Stimulated activated CD8-positive, alpha-beta memory T cell treated with anti-CD3 and anti-CD28 coated beads, Interleukin-7, amount 100 ng/mL, for 1 hour (primary cell): ENCODE measurements at regions not wholly inside any gene's neighbourhood (a gene's known extent, or its start where the extent isn't known, plus 50 kb on each side); places are given as distances from the start of the nearest gene placed in this dataset.
"Not testable (repeated sequence)": the region's sequence is repeated elsewhere in the genome, so short reads cannot be mapped to it uniquely, and the experiment has no call there.

Experiments
- DNase-seq, 2 donors: peaks; one replicate each; pipeline ENCODE4 v3.0.0-alpha.2; 2020; ENCODE audit warnings: low read depth in 2 of 2

DNA sequence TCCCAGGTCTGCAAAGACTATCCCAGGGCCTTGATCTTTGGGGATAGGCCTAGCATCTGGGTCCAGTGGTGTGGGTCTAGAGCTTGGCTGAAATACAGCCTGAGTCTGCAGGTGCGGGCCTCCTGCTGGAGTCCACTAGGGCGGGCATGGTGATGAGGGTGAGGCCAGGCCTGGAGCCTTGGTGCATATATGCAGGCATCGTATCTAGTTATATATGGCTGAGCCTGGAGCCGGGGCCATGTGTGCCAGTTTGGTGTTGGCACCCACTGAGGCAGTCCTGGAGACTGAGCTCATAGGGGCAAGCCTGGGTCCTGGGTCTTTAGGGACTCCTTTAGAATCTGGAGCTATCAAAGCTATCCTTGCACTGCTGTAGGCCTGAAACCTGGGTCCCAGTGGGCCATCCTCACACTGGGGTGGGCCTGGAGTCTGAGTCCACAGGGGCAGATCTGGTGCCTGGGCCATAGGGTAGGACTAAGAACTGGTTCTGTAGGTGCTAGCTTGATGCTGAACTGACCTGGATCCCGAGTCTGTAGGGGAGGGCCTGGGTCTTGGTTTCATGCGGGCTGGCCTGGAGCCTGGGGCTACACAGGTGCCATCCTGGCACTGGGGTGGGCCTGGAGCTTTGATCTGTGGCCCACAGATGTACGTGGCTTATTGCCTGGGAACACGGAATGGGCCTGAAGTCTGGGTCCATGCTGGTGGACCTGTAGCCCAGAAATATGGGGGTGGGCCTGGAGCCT, 346.5 kb upstream of the MEF2C start:
- DNase-seq = no peak

DNA sequence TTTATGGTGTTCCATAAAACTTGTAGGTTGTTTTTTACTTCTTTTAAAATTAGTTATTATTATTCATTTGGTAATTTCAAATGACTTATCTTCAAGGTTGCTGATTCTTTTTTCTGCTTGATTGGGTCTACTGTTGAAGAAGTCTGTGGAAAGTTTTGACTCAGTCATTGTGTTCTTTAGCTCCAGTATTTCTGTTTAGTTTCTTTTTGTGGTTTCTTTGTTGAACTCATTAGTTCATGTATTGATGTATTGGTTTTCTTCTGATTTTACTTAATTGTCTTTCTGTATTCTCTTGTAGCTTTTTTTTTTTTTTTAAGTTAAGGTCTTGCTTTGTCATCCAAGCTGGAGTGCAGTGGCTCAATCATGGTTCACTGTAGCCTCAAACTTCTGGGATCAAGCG, 345.4 kb upstream of the MEF2C start:
- DNase-seq = no peak

DNA sequence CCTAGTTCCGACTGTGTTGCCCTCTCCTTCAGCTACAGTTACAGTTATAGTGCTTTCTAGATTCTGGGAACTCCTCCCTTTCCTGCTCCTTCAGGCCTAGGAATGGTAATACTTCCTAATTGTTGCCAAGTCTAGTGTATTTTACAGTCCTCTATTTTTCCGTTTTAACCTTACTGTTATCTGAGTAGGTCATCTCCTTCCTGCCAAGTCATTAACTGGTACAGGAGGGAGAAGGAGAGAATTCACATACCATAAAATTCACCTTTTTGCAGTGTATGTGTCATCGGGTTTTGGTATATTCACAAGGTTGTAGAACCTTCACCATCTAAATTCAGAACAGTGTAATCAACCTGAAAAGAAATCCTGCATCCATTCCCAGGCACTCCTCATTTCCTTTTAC, 335.4 kb upstream of the MEF2C start:
- no peak for DNase-seq

DNA sequence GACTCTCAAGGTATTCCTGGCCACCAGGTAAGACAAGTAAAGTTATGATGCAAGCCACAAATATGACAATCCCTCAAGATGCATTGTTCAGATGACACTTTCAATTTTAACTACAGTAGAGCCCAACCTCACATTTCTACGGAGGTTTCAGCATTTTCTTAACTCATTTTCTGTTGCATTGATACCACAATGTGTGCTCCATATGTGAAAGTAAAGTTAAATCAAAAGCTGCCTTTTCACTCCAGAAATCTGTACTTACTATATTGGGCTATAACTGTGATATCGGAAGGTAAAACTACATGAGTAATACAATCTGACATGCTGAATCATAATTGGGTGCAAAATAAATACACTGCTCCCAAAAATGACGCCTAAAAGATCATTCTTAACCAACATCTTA, 333.6 kb upstream of the MEF2C start:
- no peak for DNase-seq

DNA sequence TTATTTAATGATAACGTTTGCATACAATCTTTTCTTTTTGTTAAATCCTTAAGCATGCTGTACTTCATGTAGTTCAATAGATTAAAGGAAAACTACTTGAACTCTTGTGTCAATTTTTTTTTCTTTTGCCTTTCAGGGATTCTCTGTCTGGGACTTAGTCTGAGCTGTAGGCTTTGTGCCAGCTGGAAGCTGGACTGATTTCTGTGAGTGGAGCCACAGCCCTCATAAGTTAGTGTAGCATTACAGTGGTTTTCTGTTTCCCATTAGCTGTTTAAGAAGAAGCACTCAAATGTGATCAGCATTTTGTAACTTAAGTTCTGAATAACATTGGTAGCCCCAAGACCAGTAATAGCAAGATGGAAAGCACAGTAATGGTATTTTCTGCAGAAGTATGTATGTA, 330.6 kb upstream of the MEF2C start:
- no peak for DNase-seq

DNA sequence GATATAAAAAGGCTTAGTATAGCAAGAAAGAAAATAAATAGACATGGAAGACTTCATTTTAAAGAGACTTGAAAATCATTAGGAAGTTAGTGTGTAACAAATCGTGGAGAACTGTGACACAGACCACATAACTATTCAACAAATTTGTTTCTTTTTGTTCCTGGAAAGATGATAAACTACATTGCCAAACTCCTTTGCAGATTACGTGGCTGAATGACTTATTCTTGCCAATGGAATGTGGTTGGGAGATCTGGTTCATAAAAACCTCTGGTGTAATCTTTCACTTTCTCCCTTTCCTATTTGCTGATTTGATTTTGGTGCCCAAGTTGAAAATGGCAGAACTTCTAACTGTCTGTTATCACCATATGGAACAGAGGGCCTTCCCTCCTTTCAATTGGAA, 328.9 kb upstream of the MEF2C start:
- DNase-seq = no peak

DNA sequence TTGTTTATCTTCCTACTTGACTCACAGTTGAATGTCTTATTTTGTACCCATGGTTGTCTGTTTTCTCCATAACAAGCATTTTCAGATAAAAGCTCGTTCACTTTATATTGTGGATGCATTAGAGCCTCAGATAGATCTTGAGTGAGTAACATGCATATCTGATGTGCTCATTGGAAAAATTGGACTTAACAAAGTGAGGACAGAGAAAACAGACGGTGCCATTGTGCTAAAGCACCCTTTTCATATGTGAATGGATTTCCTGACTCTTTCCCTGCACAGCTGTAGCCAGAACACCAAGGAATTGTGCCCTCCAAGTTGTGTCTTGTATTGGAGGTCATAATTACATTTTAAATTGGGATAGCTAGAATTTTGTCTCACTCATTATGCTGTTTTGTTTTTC, 325.8 kb upstream of the MEF2C start:
- DNase-seq = no peak

DNA sequence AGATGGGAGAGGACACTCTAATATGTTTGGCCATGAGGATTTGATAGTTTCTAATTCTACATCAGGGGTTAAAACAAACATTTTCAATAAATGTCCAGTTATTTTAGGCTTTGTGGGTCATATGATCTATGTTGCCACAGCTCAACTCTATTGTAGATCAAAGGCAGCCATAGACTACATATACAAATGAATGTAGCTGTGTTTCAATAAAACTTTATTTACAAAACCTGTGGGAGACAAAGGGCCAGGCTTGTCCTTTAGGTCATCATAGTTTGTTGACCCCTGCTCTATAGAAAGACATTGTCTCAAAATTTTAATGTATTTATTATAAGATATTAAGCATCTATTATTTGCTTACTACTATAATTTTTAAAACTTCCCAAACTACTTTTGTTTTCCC, 325.4 kb upstream of the MEF2C start:
- no peak for DNase-seq

DNA sequence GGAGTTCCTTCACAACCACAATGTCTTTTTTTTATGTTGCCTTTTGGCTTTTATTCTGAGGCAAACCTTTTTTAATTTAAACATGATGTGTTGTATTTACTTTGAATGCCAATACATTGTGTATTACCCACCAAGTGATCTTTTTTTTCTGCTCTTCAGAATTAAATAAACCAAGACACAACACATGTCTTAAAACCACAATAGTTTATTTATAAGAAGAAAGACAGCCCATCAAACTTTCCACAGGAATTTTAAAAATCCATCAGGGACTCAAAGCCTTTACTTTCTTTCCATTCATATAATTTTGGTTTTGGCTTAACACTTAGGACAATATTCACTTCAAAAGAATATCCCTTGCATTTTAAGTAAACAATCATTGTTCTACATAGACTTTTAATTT, 321.8 kb upstream of the MEF2C start:
- DNase-seq = no peak

DNA sequence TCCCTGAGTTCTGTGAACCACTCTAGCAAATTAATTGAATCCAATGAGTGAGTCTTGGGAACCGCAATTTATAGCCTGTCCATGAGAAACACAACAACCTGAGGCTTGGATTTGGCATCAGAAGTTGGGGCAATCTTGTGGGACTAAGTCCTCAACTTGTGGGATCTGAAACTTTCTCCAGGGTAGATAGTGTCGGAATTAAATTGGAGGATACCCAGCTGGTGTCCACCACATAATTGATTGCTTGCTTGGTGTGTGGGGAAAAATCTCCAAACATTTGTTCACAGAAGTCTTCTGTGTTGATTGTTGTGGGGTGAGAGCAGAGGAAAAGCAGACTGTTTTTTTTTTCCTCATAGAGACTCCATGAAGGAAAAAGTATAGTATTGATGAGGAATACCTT, 320.6 kb upstream of the MEF2C start:
- DNase-seq = no peak

DNA sequence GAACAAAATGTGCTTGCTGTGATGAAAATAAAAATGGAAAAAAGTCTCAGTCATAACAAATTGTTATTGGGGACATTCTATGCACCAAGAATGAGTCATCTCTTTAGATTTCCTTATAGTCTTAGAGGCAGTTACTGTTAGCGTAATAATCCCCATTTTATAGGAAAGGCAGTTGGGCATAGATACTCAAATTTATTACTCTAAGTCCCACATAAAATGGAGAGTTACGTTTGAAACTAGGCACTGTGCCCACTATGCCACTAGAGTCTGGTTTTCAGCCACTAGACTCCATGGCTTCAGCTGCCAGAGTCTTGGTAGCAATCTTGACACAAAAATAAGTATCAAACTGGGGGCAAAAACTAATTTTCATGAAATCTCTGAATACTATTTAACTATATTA, 317.9 kb upstream of the MEF2C start:
- DNase-seq = no peak

DNA sequence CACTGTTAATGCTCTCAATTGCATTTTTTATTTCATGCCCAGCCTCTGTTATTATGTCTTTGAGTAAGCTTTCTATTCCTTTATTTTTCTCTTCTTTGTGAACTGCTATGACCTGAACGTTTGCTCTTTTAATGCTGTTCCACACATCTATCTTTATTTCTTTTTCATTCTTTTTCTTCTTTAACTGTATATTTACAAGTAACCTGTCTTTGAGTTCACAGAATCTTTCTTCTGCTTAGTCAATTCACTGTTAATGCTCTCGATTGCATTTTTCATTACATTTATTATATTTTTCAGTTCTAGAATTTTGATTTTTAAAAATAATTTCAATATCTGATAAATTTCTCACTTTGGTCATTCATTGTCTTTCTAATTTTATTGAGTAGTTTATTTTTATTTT, 316.3 kb upstream of the MEF2C start:
- no peak for DNase-seq

DNA sequence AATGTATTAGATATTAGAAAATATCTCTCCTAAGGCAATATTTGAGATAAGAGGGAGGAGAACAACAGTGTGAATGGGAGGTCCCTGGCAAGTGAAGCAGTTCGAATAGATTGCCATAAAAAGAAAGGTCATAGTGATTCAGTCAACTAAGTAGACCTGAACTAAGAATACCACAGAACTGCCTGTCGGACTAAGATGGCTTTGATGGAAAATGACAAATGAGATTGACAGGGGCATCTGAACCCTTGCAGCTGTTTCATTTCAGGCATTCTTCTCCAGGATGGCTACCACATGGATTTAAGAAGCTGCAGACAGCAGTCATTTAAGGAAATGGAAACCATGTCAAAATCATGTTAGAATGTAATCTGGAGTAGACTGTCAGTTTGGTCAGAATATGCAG, 308.4 kb upstream of the MEF2C start:
- no peak for DNase-seq

DNA sequence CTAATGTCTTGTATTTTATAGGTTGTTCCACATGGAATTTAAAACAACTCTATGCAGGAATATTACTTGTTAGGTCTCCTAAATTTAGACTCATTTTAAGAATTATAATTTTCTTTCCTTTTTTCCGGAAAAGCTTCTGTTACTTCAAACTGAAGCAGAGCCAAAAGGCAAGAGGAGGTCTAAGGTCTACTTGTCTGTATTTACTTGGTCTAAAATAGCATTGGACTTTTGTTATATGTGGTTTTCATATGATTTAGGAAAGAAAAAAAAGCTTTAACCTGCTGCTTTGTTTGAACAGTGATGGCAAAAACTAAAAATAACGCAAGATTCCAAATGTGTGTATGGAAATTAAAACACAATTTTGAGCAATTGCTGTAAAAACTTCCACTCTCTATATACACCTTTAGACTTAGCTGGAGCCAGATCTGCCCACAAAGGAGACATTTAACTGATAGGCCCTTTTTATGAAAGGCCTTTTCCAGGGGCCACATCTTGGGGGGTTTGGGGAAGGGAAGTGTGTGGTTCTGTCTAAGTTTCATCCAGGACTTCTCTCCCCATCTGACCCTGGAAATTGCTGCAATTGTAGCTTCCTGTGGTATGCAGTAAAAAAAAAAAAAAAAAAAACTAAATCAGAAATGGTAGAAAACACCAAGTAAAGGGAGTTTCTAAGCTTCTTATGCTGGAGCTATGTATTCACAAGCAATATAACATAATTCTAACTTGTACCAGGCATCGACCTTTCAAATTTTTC, 307.7 kb upstream of the MEF2C start:
- no peak for DNase-seq

DNA sequence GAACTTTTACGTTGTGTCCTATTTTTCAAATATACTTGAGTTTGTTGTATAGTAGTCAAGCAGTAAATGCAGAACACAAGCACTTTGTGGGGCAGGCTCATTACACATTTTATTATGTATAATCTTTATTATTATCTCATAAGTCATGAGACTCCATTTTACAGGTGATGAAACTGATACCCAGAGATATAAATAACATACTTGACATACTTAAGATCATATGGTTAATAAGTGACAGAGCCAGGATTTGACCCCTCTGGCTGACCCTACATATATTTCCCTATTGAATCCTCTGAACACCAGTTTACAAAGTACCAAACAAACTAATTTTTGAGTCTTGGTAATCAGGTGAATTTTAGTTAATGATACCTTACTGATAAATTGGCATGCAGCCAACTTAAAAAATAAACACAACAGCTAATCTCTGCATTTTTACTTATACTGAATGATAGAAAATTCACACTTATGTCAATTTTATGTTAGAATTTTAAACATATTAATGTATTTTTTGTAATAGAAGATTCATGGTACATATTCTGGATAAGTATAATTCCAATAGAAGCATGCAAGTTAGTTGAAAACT, 305.0 kb upstream of the MEF2C start:
- DNase-seq = no peak

DNA sequence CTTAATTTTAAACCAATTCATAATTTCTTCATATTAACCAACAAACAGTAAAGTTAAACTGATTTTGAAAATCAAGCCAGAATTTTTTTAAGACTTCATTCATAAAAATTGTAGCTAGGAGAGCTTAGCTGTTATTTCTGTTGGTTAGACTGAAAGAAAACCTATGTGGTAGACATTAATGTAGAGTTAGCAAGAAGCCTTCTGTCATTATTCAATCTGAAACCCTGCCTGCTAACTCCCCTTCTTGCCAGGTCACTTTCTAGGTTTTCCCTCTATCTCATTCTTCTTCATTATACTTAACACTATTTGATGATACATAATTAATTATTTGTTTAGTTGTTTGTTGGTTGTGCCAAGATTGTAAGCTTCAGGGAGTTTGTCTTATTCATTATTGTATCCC, 304.3 kb upstream of the MEF2C start:
- no peak for DNase-seq

DNA sequence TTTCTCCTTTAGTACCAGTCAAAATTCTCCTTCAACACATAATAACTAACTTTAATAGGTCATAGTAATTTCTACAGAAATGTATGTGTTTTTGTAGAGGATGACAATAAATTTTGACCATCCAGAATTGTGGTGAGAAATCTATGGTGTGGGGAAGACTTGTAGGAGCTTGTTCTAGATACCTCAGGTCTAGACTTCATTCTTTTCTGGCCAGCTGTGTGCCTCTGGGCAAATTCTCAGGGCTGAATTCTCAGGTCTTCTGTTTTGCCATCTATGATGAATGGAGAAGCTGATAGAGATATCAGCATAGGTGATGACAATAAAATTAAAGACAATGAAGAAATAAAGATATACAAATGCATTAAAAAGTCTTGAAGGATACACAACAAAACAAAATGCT, 298.6 kb upstream of the MEF2C start:
- DNase-seq = no peak

DNA sequence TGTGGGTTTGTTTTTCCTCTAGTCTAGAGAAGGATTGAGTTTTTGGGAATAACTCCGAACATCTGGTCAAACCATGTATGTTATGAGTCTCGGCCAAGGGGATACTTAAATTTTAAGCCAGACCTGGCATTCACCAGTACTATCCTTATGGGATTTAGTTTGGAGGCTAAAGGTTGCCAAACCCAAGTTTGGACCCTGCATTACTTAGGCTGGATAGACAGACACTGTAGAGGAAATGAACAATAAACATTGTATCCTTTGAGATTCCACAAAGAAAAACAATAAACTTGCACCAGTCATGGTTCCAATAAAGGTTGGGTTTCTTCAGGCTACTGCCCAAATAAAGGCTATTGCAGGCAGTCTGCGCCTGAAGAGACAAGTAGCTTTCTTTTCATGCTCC, 296.7 kb upstream of the MEF2C start:
- DNase-seq = no peak

DNA sequence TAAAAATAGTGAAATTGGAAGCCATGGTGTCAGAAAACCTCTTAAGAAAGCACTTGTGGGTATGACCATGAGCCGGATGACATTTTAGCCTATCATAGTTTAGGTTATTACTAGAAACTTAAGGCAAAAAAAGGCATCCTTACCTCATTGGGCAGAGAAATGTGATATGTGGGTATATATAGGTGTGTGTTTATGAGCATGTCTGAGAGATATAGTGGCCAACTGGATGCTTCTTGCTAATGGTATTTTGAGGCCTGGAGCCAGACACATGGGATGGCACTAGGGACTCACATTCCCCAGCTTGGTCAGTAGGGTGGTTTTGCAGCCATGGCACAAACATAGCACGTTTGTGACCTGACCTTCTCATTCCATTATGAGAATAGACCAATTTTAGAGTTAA, 295.6 kb upstream of the MEF2C start:
- DNase-seq = no peak

DNA sequence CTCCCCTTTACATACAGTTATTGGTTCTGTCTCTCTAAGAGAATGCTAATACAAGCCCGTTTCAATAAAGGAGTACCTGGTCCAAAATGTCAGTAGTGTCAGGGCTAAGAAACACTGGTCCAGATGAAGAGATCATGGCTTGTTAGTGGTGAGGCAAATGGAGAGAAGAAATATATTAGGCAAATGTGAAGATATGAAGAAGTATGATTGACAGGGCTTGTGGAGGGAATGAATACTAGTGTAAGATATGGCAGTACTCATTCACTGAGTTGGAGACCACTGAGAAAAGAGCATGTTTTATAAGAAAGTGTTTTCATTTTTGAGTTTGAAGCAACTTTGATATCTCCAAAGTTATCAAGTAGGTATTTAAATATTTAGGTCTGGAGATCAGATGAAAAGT, 290.5 kb upstream of the MEF2C start:
- no peak for DNase-seq

DNA sequence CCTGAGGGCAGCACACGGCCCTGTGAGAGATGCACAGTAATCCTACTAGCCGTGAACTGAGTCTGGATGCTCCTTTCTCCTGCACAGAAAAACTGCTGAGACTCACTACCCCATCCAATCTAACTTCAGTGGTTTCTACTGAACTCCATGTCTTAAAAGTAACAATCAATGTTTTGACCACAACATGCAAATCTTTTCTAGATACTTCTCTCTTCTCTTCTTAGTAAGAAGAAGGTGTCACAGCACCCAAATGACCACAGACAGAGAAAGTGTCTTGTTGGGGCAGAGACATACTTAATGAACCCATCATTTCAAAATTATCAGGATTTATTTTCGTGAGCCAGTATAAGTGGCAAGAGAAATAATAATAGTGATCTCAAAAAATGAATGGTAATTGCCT, 285.8 kb upstream of the MEF2C start:
- no peak for DNase-seq

DNA sequence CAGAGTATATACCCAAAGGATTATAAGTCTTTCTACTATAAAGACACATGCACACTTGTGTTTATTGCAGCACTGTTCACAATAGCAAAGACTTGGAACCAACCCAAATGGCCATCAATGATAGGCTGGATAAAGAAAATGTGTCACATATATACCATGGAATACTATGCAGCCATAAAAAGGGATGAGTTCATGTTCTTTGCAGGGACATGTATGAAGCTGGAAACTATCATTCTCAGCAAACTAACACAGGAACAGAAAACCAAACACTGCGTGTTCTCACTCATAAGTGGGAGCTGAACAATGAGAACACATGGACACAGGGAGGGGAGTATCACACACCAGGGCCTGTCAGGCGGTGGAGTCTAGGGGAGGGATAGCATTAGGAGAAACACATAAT, 281.7 kb upstream of the MEF2C start:
- DNase-seq = not testable (repeated sequence)

DNA sequence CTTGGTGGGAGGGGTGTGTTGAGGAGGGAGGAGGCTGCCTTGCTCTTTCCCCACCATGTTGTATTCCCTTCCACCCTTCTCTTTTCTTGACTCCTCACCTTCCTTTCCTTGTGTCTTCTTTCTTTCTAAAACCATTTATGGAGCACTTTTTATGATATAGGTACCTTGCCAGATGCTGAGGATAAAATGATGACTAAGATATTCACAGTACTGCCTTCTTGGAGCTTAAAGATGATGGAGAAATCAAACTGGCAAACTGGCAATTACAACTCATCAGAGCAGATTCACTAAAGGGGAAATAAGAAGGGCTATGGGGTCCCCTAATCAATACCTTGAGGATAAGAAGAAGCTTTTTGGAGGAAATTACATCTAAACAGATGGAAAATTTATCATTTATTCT, 273.2 kb upstream of the MEF2C start:
- DNase-seq = no peak
